ENCODE measurements at regions not wholly inside any gene's neighbourhood (a gene's known extent, or its start where the extent isn't known, plus 50 kb on each side); places are given as distances from the start of the nearest gene placed in this dataset.

DNA sequence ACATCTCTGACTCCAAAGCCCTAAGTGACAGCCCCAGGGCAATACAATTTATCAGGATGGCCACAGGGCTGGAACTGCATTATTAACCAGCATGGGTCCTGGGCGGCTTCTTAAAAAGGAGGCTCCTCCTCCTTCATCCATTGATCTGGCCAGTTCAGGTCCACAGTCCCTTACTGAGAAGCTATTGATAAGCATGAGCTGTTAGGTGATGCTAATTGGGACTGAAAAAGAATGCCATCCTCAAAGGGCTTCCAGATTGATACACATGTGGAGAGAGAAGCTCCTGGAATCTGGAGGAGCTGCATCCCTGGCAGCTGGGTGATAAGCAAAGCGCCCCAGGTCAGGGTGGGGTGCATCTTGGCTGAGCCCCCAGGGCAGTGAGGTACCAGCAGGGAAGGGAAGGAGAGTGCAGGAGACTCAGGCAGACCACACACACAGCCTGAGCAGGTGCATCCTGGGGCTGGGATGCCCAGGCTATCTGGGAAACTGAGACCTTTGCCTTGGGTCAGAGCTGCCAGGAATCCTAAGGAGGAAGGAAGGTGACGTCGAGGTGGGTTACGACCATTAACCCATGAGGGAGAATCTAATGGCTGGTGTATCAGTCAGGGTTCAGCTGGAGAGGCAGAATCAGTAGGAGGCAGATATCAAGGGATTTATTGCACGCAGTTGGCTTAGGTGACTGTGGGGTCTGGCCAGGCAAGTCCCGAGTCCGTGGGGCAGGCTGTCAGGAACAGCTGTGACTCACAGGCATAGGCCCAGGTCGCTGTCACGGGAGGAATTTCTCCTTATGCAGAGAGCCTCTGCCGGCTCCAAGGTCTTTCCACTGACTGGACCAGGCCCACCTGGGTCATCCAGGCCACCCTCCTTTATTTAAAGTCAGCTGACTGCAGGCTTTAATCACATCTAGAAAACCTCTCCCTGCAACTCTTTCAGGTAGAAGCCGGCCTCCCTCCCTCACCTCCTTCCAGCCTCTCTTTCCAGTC lies 261.2 kb downstream of the BMP7 start:
- TF ChIP-seq CTCF (IDR thresholded peaks at IDR 0.05; ENCODE audit: borderline replicate concordance): no peak
- peaks cover 95% of the 10 kb centered on the region for H3K27me3 ChIP-seq (ENCODE audit: low read depth)
- no peak overlapping the region for H3K4me3 ChIP-seq
- H3K27ac ChIP-seq (replicated peaks): no peak overlapping the region
- no peaks in the 10 kb centered on the region for H3K36me3 ChIP-seq
- no peaks in the 10 kb centered on the region for H3K9me3 ChIP-seq (replicated peaks)
- intact Hi-C loops (cut with micrococcal nuclease): no loop called here
- no peaks in the 10 kb centered on the region for H3K4me1 ChIP-seq
- DNase-seq: no peak

DNA sequence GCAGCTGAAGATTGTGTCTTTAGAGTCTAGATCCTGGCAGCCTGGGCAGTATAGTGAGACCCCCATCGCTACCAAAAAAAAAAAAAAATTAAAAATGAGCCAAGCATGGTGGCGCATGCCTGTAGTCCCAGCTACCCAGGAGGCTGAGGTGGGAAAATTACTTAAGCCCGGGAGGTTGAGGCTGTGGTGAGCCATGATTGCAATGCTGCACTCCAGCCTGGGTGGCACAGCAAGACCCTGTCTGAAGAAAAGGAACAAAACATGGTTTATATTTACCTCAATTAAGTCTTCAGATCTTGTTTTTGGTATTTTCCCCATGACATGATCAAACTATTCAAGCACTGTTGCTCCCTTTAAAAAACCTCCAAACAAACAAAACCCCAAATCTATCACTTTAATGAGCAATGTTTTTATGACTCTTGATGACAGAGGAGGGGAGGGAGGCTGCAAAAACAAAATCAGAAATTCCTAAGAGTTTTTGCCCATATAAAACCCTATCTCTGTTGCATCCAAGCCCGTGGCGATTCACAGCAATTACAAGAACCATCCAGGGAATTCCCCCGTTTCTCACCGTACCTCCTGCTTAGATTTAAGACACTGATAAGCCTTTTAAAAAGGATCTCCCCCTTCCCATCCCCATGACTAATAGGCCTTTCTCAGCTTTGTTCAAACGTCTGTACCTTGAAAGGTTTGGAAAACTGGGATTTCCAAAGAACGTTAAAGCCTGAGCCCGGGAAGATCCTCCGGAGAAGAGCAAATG lies 259.9 kb downstream of the BMP7 start:
- no peak for TF ChIP-seq CTCF (IDR thresholded peaks at IDR 0.05; ENCODE audit: borderline replicate concordance)
- Histone ChIP-seq H3K9me3 (replicated peaks) (no peaks in the 10 kb centered on the region), H3K36me3 (no peaks in the 10 kb centered on the region), H3K27ac (replicated peaks) (no peak overlapping the region), H3K4me1 (no peaks in the 10 kb centered on the region), H3K4me3 (no peak overlapping the region), H3K27me3 (ENCODE audit: low read depth) (peaks cover 100% of the 10 kb centered on the region)
- DNase-seq: no peak
- intact Hi-C loops (cut with micrococcal nuclease): no loop called here

DNA sequence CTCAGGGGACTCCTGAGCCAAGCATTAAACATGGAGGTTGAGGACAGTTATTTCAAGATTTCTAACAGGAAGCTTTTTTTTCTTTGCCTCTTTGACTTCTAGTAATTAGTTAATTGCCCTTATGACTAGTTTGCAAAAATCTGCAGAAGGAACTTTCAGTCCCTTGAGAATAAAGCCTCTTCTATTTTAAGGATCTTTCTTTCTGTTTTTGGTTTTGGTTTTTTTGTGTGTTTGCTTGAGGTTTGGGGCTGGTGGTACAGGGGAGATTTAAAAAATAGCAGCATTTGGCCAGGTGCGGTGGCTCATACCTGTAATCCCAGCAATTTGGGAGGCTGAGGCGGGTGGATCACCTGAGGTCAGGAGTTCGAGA lies 259.3 kb downstream of the BMP7 start:
- Histone ChIP-seq H3K9me3 (replicated peaks) (no peaks in the 10 kb centered on the region), H3K27me3 (ENCODE audit: low read depth) (peaks cover 100% of the 10 kb centered on the region), H3K36me3 (no peaks in the 10 kb centered on the region), H3K27ac (replicated peaks) (no peak overlapping the region), H3K4me3 (no peak overlapping the region), H3K4me1 (no peaks in the 10 kb centered on the region)
- DNase-seq: no peak
- no peak for TF ChIP-seq CTCF (IDR thresholded peaks at IDR 0.05; ENCODE audit: borderline replicate concordance)
- intact Hi-C loops (cut with micrococcal nuclease): no loop called here

- Histone ChIP-seq H3K36me3 (no peaks in the 10 kb centered on the region), H3K4me3 (no peak overlapping the region), H3K27me3 (ENCODE audit: low read depth) (peaks cover 100% of the 10 kb centered on the region), H3K4me1 (no peaks in the 10 kb centered on the region), H3K27ac (replicated peaks) (no peak overlapping the region), H3K9me3 (replicated peaks) (no peaks in the 10 kb centered on the region)
- TF ChIP-seq CTCF (IDR thresholded peaks at IDR 0.05; ENCODE audit: borderline replicate concordance): no peak
- intact Hi-C loops (cut with micrococcal nuclease): no loop called here
- no peak for DNase-seq
These were observed 258.2 kb downstream of the BMP7 start for GRCh38 chr20:57008217-57008616.

DNA sequence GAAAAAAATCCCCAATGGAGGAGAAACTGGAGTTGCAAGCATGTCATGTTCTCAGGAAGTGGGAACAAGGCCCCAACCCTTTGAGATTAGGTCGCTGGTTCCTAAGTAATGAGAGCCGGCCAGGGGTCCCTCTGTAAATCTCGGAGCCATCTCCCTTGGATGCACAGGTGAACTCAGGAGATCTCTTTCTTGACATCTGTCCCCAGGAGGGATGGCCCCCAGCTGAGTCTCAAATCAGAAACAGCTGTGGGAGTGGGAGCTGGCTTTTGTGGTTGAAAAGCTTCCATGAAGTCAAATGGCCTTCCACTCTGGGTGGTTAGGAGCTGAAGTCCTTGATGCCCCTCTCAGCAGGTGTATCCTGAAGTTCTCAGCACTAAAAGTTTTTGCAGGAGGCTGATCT lies 257.1 kb downstream of the BMP7 start:
- Histone ChIP-seq H3K9me3 (replicated peaks) (no peaks in the 10 kb centered on the region), H3K4me1 (peaks cover 3% of the 10 kb centered on the region), H3K36me3 (no peaks in the 10 kb centered on the region), H3K27me3 (ENCODE audit: low read depth) (peaks cover 99% of the 10 kb centered on the region), H3K4me3 (no peak overlapping the region), H3K27ac (replicated peaks) (no peak overlapping the region)
- no peak for DNase-seq
- TF ChIP-seq CTCF (IDR thresholded peaks at IDR 0.05; ENCODE audit: borderline replicate concordance): no peak
- intact Hi-C loops (cut with micrococcal nuclease): no loop called here
